Prostate gland (tissue), 2 donors: ENCODE measurements at regions not wholly inside any gene's neighbourhood (a gene's known extent, or its start where the extent isn't known, plus 50 kb on each side); places are given as distances from the start of the nearest gene placed in this dataset.

Experiments used
- CTCF ChIP-seq, 4 experiments: fragments of 200-600 bp in 2 of 4; fragments of 450-650 bp in 2 of 4; sonication (generic) in 2 of 4; IDR thresholded peaks; 1 replicate in 3 of 4; 2 replicates in 1 of 4; pipeline ENCODE4 v1.5.1; 2016 to 2019; ENCODE audit warnings: antibody characterized with exemption in 4 of 4, mild to moderate bottlenecking in 2 of 4, moderate library complexity in 2 of 4
- POLR2A ChIP-seq: fragments of 450-650 bp; IDR thresholded peaks from one replicate; pipeline ENCODE4 v1.6.1; 2016; ENCODE audit warnings: antibody characterized with exemption, mild to moderate bottlenecking
- POLR2AphosphoS5 ChIP-seq: sonication (generic); formaldehyde crosslinking; IDR thresholded peaks from one replicate; pipeline ENCODE4 v1.6.1; 2017; ENCODE audit warnings: antibody characterized with exemption

- TF ChIP-seq CTCF (IDR thresholded peaks at IDR 0.05) (no peak), POLR2AphosphoS5 (no peak), POLR2A (no peak)
Measured at GRCh38 chr13:37274569-37275497, 169.4 kb upstream of the CSNK1A1L start.
